WERI-Rb-1 (cell line): ENCODE measurements at regions not wholly inside any gene's neighbourhood (a gene's known extent, or its start where the extent isn't known, plus 50 kb on each side); places are given as distances from the start of the nearest gene placed in this dataset.

Experiments
- DNase-seq: peaks from one replicate; pipeline ENCODE4 v3.0.0-alpha.2; 2020
- H3K27ac ChIP-seq: fragments of 250-450 bp; sonication (Bioruptor Pico); 2 replicates; pipeline ENCODE4 v1.5.1; 2020; ENCODE audit warnings: mild to moderate bottlenecking, moderate library complexity
- H3K27me3 ChIP-seq: fragments of 250-450 bp; sonication (Bioruptor Pico); 2 replicates; pipeline ENCODE4 v1.5.1; 2021; ENCODE audit warnings: mild to moderate bottlenecking, low read depth, moderate library complexity; ENCODE audit not compliant: insufficient read depth, severe bottlenecking
- H3K36me3 ChIP-seq: fragments of 250-450 bp; sonication (Bioruptor Pico); 2 replicates; pipeline ENCODE4 v1.5.1; 2020; ENCODE audit warnings: mild to moderate bottlenecking, moderate library complexity
- H3K4me3 ChIP-seq: 2 replicates; pipeline ENCODE4 v1.5.1; 2011; ENCODE audit warnings: low read depth, mild to moderate bottlenecking, control low read depth, low read length
- H3K9me3 ChIP-seq: fragments of 250-450 bp; sonication (Bioruptor Pico); 2 replicates; pipeline ENCODE4 v1.5.1; 2021; ENCODE audit warnings: mild to moderate bottlenecking, moderate library complexity; ENCODE audit not compliant: severe bottlenecking
- TF ChIP-seq, protein P1 (sequence below): IDR thresholded peaks from 2 replicates; pipeline ENCODE4 v1.5.1; 2011; ENCODE audit warnings: low read depth, mild to moderate bottlenecking, control low read depth, inconsistent platforms, low read length

GRCh38 chr2:53485021-53485728 is 282.4 kb upstream of the CHAC2 start:
- Histone ChIP-seq H3K9me3 (no peaks in the 10 kb centered on the region), H3K27me3 (no peaks in the 10 kb centered on the region), H3K27ac (no peak overlapping the region), H3K36me3 (no peaks in the 10 kb centered on the region), H3K4me3 (no peak overlapping the region)
- TF ChIP-seq, protein P1, sequence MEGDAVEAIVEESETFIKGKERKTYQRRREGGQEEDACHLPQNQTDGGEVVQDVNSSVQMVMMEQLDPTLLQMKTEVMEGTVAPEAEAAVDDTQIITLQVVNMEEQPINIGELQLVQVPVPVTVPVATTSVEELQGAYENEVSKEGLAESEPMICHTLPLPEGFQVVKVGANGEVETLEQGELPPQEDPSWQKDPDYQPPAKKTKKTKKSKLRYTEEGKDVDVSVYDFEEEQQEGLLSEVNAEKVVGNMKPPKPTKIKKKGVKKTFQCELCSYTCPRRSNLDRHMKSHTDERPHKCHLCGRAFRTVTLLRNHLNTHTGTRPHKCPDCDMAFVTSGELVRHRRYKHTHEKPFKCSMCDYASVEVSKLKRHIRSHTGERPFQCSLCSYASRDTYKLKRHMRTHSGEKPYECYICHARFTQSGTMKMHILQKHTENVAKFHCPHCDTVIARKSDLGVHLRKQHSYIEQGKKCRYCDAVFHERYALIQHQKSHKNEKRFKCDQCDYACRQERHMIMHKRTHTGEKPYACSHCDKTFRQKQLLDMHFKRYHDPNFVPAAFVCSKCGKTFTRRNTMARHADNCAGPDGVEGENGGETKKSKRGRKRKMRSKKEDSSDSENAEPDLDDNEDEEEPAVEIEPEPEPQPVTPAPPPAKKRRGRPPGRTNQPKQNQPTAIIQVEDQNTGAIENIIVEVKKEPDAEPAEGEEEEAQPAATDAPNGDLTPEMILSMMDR, result no peak
- no peak for DNase-seq

- TF ChIP-seq, protein P1, result no peak
- H3K36me3 ChIP-seq, result no peaks in the 10 kb centered on the region
- no peak for DNase-seq
Observed at GRCh38 chr2:53484531-53484930, 283.1 kb upstream of the CHAC2 start.

GRCh38 chr2:53477517-53477916 is 290.1 kb upstream of the CHAC2 start:
- DNase-seq, result no peak
- H3K4me3 ChIP-seq, result no peak overlapping the region
- TF ChIP-seq, protein P1, result no peak
- no peaks in the 10 kb centered on the region for H3K27me3 ChIP-seq
- no peaks in the 10 kb centered on the region for H3K9me3 ChIP-seq
- H3K27ac ChIP-seq, result no peak overlapping the region
- no peaks in the 10 kb centered on the region for H3K36me3 ChIP-seq

More at GRCh38 chr2:53484531-53484930, 283.1 kb upstream of the CHAC2 start:
- Histone ChIP-seq H3K27me3 (no peaks in the 10 kb centered on the region), H3K4me3 (no peak overlapping the region), H3K27ac (no peak overlapping the region), H3K9me3 (no peaks in the 10 kb centered on the region)

GRCh38 chr2:53476834-53477233 is 290.8 kb upstream of the CHAC2 start:
- no peak overlapping the region for H3K27ac ChIP-seq
- H3K27me3 ChIP-seq, result no peaks in the 10 kb centered on the region
- DNase-seq, result no peak
- H3K36me3 ChIP-seq, result no peaks in the 10 kb centered on the region
- H3K9me3 ChIP-seq, result no peaks in the 10 kb centered on the region
- H3K4me3 ChIP-seq, result no peak overlapping the region
- TF ChIP-seq, protein P1, result no peak

DNA sequence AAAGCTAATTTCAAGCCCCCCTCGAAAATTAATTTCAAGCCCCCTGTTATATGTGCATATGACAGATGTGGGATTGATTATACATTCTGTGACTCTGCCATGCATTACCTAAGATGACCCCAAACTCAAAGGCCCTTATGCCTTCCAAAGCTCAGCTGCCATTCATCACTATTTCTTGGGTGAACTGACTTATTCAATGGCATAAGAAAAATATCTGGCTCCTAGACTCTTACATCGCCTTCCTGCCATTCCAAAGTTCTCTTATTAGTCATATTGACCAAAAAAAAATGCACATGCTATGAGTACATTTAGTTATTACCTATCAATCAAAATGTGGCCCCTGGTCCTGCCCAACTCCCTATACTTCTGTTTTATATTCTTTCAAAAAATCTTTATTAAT is 291.8 kb upstream of the CHAC2 start:
- Histone ChIP-seq H3K27ac (no peak overlapping the region), H3K27me3 (no peaks in the 10 kb centered on the region), H3K9me3 (no peaks in the 10 kb centered on the region), H3K36me3 (no peaks in the 10 kb centered on the region), H3K4me3 (no peak overlapping the region)
- TF ChIP-seq, protein P1, result no peak
- no peak for DNase-seq

GRCh38 chr2:53475321-53475720 is 292.3 kb upstream of the CHAC2 start:
- Histone ChIP-seq H3K36me3 (no peaks in the 10 kb centered on the region), H3K4me3 (no peak overlapping the region), H3K27ac (no peak overlapping the region), H3K9me3 (no peaks in the 10 kb centered on the region), H3K27me3 (no peaks in the 10 kb centered on the region)
- DNase-seq, result no peak
- TF ChIP-seq, protein P1, result no peak
